ENCODE measurements at regions not wholly inside any gene's neighbourhood (a gene's known extent, or its start where the extent isn't known, plus 50 kb on each side); places are given as distances from the start of the nearest gene placed in this dataset.

GRCh38 chr11:29200791-29201562, 815.9 kb downstream of the KCNA4 start:
- TF ChIP-seq POLR2A (IDR thresholded peaks at IDR 0.05) (no peak), CTCF (IDR thresholded peaks at IDR 0.05) (no peak)
